Astrocyte (in vitro differentiated cells and primary cell): ENCODE measurements at regions not wholly inside any gene's neighbourhood (a gene's known extent, or its start where the extent isn't known, plus 50 kb on each side); places are given as distances from the start of the nearest gene placed in this dataset.

Source experiments
- EZH2 ChIP-seq: IDR thresholded peaks from 2 replicates; pipeline ENCODE4 v1.6.1; 2012; ENCODE audit warnings: mild to moderate bottlenecking, low read length, inconsistent platforms; ENCODE audit not compliant: insufficient read depth
- TF ChIP-seq, protein P1 (sequence below): IDR thresholded peaks from 2 replicates; pipeline ENCODE4 v1.5.1; 2011; ENCODE audit warnings: low read depth, mild to moderate bottlenecking, inconsistent platforms, low read length, moderate library complexity; ENCODE audit not compliant: insufficient read depth

GRCh38 chr20:51211191-51211590, 188.3 kb upstream of the KCNG1 start:
- TF ChIP-seq, protein P1, sequence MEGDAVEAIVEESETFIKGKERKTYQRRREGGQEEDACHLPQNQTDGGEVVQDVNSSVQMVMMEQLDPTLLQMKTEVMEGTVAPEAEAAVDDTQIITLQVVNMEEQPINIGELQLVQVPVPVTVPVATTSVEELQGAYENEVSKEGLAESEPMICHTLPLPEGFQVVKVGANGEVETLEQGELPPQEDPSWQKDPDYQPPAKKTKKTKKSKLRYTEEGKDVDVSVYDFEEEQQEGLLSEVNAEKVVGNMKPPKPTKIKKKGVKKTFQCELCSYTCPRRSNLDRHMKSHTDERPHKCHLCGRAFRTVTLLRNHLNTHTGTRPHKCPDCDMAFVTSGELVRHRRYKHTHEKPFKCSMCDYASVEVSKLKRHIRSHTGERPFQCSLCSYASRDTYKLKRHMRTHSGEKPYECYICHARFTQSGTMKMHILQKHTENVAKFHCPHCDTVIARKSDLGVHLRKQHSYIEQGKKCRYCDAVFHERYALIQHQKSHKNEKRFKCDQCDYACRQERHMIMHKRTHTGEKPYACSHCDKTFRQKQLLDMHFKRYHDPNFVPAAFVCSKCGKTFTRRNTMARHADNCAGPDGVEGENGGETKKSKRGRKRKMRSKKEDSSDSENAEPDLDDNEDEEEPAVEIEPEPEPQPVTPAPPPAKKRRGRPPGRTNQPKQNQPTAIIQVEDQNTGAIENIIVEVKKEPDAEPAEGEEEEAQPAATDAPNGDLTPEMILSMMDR: no peak
- TF ChIP-seq EZH2: no peak
